DMS79 treated with DMSO at 0.1 percent for 48 hours (cell line): ENCODE measurements at regions not wholly inside any gene's neighbourhood (a gene's known extent, or its start where the extent isn't known, plus 50 kb on each side); places are given as distances from the start of the nearest gene placed in this dataset.
"Not testable (repeated sequence)": the region's sequence is repeated elsewhere in the genome, so short reads cannot be mapped to it uniquely, and the experiment has no call there.

Experiments
- DNase-seq: peaks from one replicate; lab custom pipeline; 2025; lab: John Stamatoyannopoulos, UW

- no peak for DNase-seq
Measured at GRCh38 chr16:66206363-66206762, 160.1 kb upstream of the CDH5 start.

- no peak for DNase-seq
Measured at GRCh38 chr16:66205287-66206231, 160.9 kb upstream of the CDH5 start.

- DNase-seq: no peak
Measured at GRCh38 chr16:66204756-66205155, 161.7 kb upstream of the CDH5 start.

GRCh38 chr16:66203476-66203875 is 163.0 kb upstream of the CDH5 start:
- DNase-seq: no peak

- no peak for DNase-seq
Measured at GRCh38 chr16:66199189-66199588, 167.3 kb upstream of the CDH5 start.

GRCh38 chr16:66198641-66199040 is 167.8 kb upstream of the CDH5 start:
- no peak for DNase-seq

- no peak for DNase-seq
Measured at GRCh38 chr16:66197668-66198278, 168.7 kb upstream of the CDH5 start.

- no peak for DNase-seq
Measured at GRCh38 chr16:66196770-66197169, 169.7 kb upstream of the CDH5 start.

- DNase-seq: no peak
Measured at GRCh38 chr16:66194866-66195265, 171.6 kb upstream of the CDH5 start.

GRCh38 chr16:66193543-66194229 is 172.8 kb upstream of the CDH5 start:
- no peak for DNase-seq

- no peak for DNase-seq
Measured at GRCh38 chr16:66190411-66190810, 176.1 kb upstream of the CDH5 start.

GRCh38 chr16:66189951-66190350 is 176.5 kb upstream of the CDH5 start:
- DNase-seq: no peak

- no peak for DNase-seq
Measured at GRCh38 chr16:66188917-66189725, 177.4 kb upstream of the CDH5 start.

- no peak for DNase-seq
Measured at GRCh38 chr16:66186251-66186785, 180.2 kb upstream of the CDH5 start.

- no peak for DNase-seq
Measured at GRCh38 chr16:66182592-66182991, 183.9 kb upstream of the CDH5 start.

GRCh38 chr16:66176731-66177130 is 189.8 kb upstream of the CDH5 start:
- no peak for DNase-seq

GRCh38 chr16:66176111-66176510 is 190.4 kb upstream of the CDH5 start:
- no peak for DNase-seq

- no peak for DNase-seq
Measured at GRCh38 chr16:66175636-66176035, 190.9 kb upstream of the CDH5 start.

- DNase-seq: no peak
Measured at GRCh38 chr16:66175058-66175457, 191.4 kb upstream of the CDH5 start.

GRCh38 chr16:66173796-66174195 is 192.7 kb upstream of the CDH5 start:
- not testable (repeated sequence) for DNase-seq

GRCh38 chr16:66173181-66173580 is 193.3 kb upstream of the CDH5 start:
- not testable (repeated sequence) for DNase-seq

- no peak for DNase-seq
Measured at GRCh38 chr16:66172463-66172862, 194.0 kb upstream of the CDH5 start.
